ENCODE measurements at regions not wholly inside any gene's neighbourhood (a gene's known extent, or its start where the extent isn't known, plus 50 kb on each side); places are given as distances from the start of the nearest gene placed in this dataset.

GRCh38 chr11:39917256-39917655 is 1542.2 kb downstream of the LRRC4C start:
- no peak overlapping the region for H3K4me3 ChIP-seq
- no peak for DNase-seq (ENCODE audit: extremely low spot score in 2 of 2)
- no peaks in the 10 kb centered on the region for H3K27me3 ChIP-seq
- no peaks in the 10 kb centered on the region for H3K9me3 ChIP-seq
- no peak for TF ChIP-seq CTCF (IDR thresholded peaks at IDR 0.05)
- no peak for TF ChIP-seq POLR2A (IDR thresholded peaks at IDR 0.05)
- no peak for TF ChIP-seq POLR2AphosphoS5 (IDR thresholded peaks at IDR 0.05; ENCODE audit: insufficient read depth in 1 of 2, low read depth in 1 of 2)
- H3K4me1 ChIP-seq, result no peaks in the 10 kb centered on the region
- no peak overlapping the region for H3K27ac ChIP-seq
- intact Hi-C loops (cut with DNase I), result no loop called here
- H3K36me3 ChIP-seq, result no peaks in the 10 kb centered on the region

- Histone ChIP-seq H3K9me3 (no peaks in the 10 kb centered on the region), H3K36me3 (no peaks in the 10 kb centered on the region), H3K27me3 (no peaks in the 10 kb centered on the region), H3K4me1 (no peaks in the 10 kb centered on the region), H3K4me3 (no peak overlapping the region), H3K27ac (no peak overlapping the region)
- no peak for DNase-seq (ENCODE audit: extremely low spot score in 2 of 2)
- TF ChIP-seq POLR2AphosphoS5 (IDR thresholded peaks at IDR 0.05; ENCODE audit: insufficient read depth in 1 of 2, low read depth in 1 of 2) (no peak), POLR2A (IDR thresholded peaks at IDR 0.05) (no peak), CTCF (IDR thresholded peaks at IDR 0.05) (no peak)
- intact Hi-C loops (cut with DNase I), result no loop called here
Observed at GRCh38 chr11:39910087-39910486, 1549.4 kb downstream of the LRRC4C start.

GRCh38 chr11:39860931-39861330 is 1598.5 kb downstream of the LRRC4C start:
- no peak overlapping the region for H3K4me3 ChIP-seq
- no peak overlapping the region for H3K27ac ChIP-seq

GRCh38 chr11:39817241-39817640 is 1642.2 kb downstream of the LRRC4C start:
- no peak overlapping the region for H3K4me3 ChIP-seq
- intact Hi-C loops (cut with DNase I), result no loop called here
- H3K9me3 ChIP-seq, result no peaks in the 10 kb centered on the region
- no peak for DNase-seq (ENCODE audit: extremely low spot score in 2 of 2)
- H3K27me3 ChIP-seq, result no peaks in the 10 kb centered on the region
- no peak overlapping the region for H3K27ac ChIP-seq
- TF ChIP-seq CTCF (IDR thresholded peaks at IDR 0.05), result no peak
- no peak for TF ChIP-seq POLR2A (IDR thresholded peaks at IDR 0.05)
- no peak for TF ChIP-seq POLR2AphosphoS5 (IDR thresholded peaks at IDR 0.05; ENCODE audit: insufficient read depth in 1 of 2, low read depth in 1 of 2)
- H3K36me3 ChIP-seq, result no peaks in the 10 kb centered on the region
- no peaks in the 10 kb centered on the region for H3K4me1 ChIP-seq

More at GRCh38 chr11:39860931-39861330, 1598.5 kb downstream of the LRRC4C start:
- no peaks in the 10 kb centered on the region for H3K36me3 ChIP-seq
- no peaks in the 10 kb centered on the region for H3K9me3 ChIP-seq
- H3K27me3 ChIP-seq, result no peaks in the 10 kb centered on the region
- TF ChIP-seq CTCF (IDR thresholded peaks at IDR 0.05) (no peak), POLR2A (IDR thresholded peaks at IDR 0.05) (no peak), POLR2AphosphoS5 (IDR thresholded peaks at IDR 0.05; ENCODE audit: insufficient read depth in 1 of 2, low read depth in 1 of 2) (no peak)
- intact Hi-C loops (cut with DNase I), result no loop called here
- H3K4me1 ChIP-seq, result no peaks in the 10 kb centered on the region
- DNase-seq (ENCODE audit: extremely low spot score in 2 of 2), result no peak

- no peak for DNase-seq (ENCODE audit: extremely low spot score in 2 of 2)
- no peak overlapping the region for H3K4me3 ChIP-seq
- TF ChIP-seq POLR2AphosphoS5 (IDR thresholded peaks at IDR 0.05; ENCODE audit: insufficient read depth in 1 of 2, low read depth in 1 of 2), result no peak
- no peak for TF ChIP-seq POLR2A (IDR thresholded peaks at IDR 0.05)
- TF ChIP-seq CTCF (IDR thresholded peaks at IDR 0.05), result no peak
- no peaks in the 10 kb centered on the region for H3K27me3 ChIP-seq
- H3K9me3 ChIP-seq, result no peaks in the 10 kb centered on the region
- no peak overlapping the region for H3K27ac ChIP-seq
- intact Hi-C loops (cut with DNase I), result no loop called here
- H3K36me3 ChIP-seq, result no peaks in the 10 kb centered on the region
- H3K4me1 ChIP-seq, result no peaks in the 10 kb centered on the region
Observed at GRCh38 chr11:39810358-39810757, 1649.1 kb downstream of the LRRC4C start.
